GM12892 (cell line): ENCODE measurements at regions not wholly inside any gene's neighbourhood (a gene's known extent, or its start where the extent isn't known, plus 50 kb on each side); places are given as distances from the start of the nearest gene placed in this dataset.

ENCODE experiments used
- DNase-seq: peaks from one replicate; pipeline ENCODE4 v3.0.0; 2011; ENCODE audit not compliant: insufficient read length
- FAIRE-seq: peaks from 2 replicates; lab custom pipeline; 2011; peaks lifted over from hg19 to GRCh38; lab: Jason Lieb, UNC
- POLR2A ChIP-seq: IDR thresholded peaks from 2 replicates; pipeline ENCODE4 v1.6.1; 2011; ENCODE audit warnings: low read depth, low read length, control low read depth
- POLR2AphosphoS5 ChIP-seq: IDR thresholded peaks from 2 replicates; pipeline ENCODE4 v1.6.1; 2011; ENCODE audit warnings: low read depth, low read length, control low read depth
- TAF1 ChIP-seq: IDR thresholded peaks from 2 replicates; pipeline ENCODE4 v1.6.1; 2011; ENCODE audit warnings: low read depth, mild to moderate bottlenecking, control low read depth, low read length, borderline replicate concordance

GRCh38 chrX:134733591-134733990 lies 63.4 kb downstream of the PABIR2 start:
- DNase-seq: no peak
- TF ChIP-seq TAF1: no peak
- no peak for TF ChIP-seq POLR2A
- TF ChIP-seq POLR2AphosphoS5: no peak
- no peak for FAIRE-seq

GRCh38 chrX:134732676-134733075 lies 64.3 kb downstream of the PABIR2 start:
- no peak for DNase-seq
- TF ChIP-seq TAF1 (no peak), POLR2AphosphoS5 (no peak), POLR2A (no peak)
- no peak for FAIRE-seq

GRCh38 chrX:134732152-134732551 lies 64.9 kb downstream of the PABIR2 start:
- TF ChIP-seq POLR2AphosphoS5: no peak
- no peak for TF ChIP-seq TAF1
- no peak for TF ChIP-seq POLR2A
- FAIRE-seq (no peak), DNase-seq (no peak)

DNA sequence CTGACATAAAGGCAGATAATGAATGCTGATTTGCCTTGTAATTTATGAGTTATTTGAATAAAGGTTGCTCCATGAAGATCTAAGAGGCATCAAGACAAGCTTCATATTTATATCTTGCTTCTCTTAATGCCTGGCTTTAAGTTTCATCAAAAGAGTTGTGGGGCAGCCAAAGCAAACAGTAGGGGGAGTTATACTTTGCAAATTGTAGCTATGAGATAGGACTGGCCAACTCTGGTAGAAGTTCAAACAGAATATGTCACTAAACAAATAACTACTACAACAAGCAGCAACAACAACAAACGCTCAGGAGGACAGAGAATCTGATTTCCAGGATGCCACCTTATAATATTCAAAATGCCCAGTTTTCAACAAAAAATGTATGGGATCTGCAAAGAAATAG lies 69.1 kb upstream of the PLAC1 start:
- no peak for TF ChIP-seq POLR2AphosphoS5
- no peak for TF ChIP-seq POLR2A
- TF ChIP-seq TAF1: no peak
- DNase-seq (no peak), FAIRE-seq (no peak)

- FAIRE-seq: no peak
- TF ChIP-seq POLR2AphosphoS5: no peak
- no peak for TF ChIP-seq TAF1
- TF ChIP-seq POLR2A: no peak
- DNase-seq: no peak
Measured at GRCh38 chrX:134725103-134725690, 66.9 kb upstream of the PLAC1 start.

DNA sequence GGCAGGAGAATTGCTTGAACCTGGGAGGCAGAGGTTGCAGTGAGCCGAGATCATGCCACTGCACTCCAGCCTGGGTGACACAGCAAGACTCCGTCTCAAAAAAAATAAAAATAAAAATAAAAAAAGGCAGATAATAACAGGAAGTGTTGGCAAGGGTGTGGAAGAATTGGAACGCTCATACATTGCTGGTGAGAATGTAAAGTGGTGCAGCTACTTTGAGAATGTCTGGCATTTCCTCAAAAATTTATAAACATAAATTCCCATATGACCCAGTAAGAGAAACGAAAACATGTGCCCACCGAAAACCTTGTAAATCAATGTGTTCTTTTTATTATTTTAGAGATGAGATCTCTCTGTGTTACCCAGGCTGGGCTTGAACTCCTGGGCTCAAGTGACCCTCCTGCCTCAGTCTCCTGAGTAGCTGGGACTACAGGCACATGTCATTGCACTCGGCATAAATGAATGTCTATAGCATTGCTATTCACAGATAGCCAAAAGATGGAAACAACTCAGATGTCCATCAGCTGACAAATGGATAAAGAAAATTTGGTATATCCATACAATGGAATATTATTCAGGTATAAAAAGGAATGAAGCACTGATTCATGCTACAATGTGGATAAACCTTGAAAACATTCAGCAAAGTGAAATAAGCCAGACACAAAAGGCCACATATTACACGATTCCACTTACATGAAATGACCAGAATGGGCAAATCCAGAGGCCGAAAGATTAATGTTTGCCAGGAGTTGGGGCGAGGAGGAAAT lies 63.7 kb upstream of the PLAC1 start:
- FAIRE-seq (no peak), DNase-seq (no peak)
- TF ChIP-seq POLR2A (no peak), POLR2AphosphoS5 (no peak)

- DNase-seq (no peak), FAIRE-seq (no peak)
- TF ChIP-seq POLR2A (no peak), TAF1 (no peak), POLR2AphosphoS5 (no peak)
Measured at GRCh38 chrX:134718966-134719317, 60.7 kb upstream of the PLAC1 start.

GRCh38 chrX:134718105-134718965 lies 60.1 kb upstream of the PLAC1 start:
- no peak for TF ChIP-seq POLR2A
- no peak for DNase-seq

DNA sequence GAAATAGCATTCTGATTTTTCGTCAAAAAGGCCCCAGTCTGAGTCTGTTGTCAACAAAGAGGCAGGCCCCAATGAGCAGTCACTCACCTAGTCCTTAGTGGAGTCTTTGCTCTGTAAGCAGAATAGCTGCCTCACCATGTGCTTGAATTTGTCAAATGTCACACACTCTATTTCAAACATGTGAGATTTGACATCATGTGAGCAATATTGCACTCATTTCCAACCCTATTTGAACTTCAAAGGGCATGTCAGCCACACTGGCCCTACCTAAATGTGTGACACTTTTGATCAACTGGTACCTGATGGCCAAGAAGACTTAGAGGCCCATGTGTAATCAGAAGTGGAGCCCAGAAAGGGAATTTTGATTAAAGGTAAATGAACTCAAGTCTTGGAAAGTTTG lies 59.4 kb upstream of the PLAC1 start:
- FAIRE-seq (no peak), DNase-seq (no peak)
- TF ChIP-seq POLR2A: no peak
- TF ChIP-seq TAF1: no peak
- no peak for TF ChIP-seq POLR2AphosphoS5

More at GRCh38 chrX:134718105-134718965, 60.1 kb upstream of the PLAC1 start:
- FAIRE-seq: no peak

DNA sequence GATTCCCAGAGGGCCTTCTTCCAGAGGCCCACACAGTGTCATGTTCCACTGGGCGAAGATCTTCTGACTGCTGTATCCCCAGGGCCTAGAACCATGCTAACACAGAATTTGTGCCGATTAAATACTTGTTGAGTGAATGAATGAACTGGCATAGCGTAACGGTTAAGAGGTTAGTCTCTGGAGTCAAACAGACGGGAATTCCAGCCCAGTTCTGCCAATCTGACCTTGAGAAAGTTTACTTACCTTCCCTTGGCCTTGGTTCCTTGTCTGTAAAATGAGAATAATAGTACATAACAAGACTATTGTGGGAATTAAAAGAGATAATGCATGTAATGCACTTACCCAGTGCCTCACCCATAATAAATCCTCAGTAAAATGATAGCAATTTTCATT lies 58.3 kb upstream of the PLAC1 start:
- DNase-seq: no peak
- FAIRE-seq: no peak
- TF ChIP-seq TAF1: no peak
- no peak for TF ChIP-seq POLR2AphosphoS5
- TF ChIP-seq POLR2A: no peak

- no peak for DNase-seq
- TF ChIP-seq TAF1 (no peak), POLR2AphosphoS5 (no peak), POLR2A (no peak)
- FAIRE-seq: no peak
Measured at GRCh38 chrX:134715930-134716619, 57.8 kb upstream of the PLAC1 start.

DNA sequence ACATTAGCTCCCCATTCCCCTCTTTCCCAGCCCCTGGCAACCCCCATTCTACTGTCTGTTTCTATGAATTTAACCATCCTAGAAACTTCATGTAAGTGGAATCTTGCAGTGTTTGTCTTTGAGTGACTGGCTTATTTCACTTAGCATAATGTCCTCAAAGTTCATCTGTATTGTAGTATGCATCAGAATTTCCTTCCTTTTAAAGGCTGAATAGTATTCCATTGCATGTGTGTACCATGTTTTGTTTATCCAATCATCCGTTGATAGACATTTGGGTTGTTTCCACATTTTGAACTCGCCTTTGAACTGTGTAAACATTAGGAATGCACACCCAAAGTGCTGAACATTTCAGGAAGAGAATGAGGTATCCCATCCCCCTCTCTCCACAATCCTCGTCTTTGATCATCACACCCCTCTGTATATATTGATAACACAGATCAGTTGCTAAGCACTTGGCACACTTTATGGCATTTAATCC lies 56.4 kb upstream of the PLAC1 start:
- no peak for TF ChIP-seq POLR2A
- no peak for TF ChIP-seq POLR2AphosphoS5
- TF ChIP-seq TAF1: no peak
- FAIRE-seq (no peak), DNase-seq (no peak)
